Activated CD8-positive, alpha-beta memory T cell treated with anti-CD3 and anti-CD28 coated beads, Interleukin-2, amount 50 U/mL, for 24 hours (primary cell): ENCODE measurements at regions not wholly inside any gene's neighbourhood (a gene's known extent, or its start where the extent isn't known, plus 50 kb on each side); places are given as distances from the start of the nearest gene placed in this dataset.

Experiments
- DNase-seq: peaks from one replicate; pipeline ENCODE4 v3.0.0-alpha.2; 2020; ENCODE audit errors: extremely low read depth

DNA sequence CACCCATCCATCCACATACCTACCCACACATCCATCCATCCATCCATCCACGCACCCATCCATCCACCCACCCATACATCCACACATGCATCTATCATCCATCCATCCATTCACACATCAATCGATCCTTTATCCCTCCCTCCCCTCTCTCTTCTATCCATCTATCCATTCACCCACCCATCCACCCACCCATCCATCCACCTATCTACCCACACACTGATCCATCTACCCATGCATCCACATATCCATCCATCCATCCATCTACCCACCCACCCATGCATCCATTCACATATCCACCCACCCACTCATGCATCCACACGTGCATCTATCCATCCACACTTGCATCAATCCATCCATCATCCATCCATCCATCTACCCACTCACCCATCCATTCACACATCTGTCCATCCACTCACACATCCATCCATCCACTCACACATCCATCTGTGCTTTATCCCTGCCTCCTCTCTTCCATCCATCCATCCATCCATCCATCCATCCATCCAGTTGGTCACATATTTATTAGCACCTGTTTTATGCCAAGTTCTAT lies 366.1 kb downstream of the CTTN start:
- DNase-seq = no peak

DNA sequence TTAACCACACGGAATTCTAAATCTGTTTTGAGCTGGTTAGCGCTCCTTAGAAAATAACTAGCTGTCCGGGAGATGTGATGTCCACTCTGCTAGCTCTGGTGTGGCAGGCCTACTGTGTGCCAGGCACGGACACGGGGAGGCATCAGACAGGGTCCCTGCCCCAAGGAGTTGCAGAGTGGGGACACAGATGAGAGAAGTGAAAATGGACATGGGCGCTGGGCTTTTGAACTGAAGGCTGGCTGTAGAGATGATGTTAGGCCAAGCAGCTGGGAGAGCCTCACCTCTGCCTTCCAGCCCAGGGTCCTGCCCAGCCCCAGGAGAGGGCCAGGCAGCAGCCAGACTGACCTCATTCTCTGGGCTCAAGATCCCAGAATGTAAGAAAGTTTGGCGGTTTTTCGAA lies 368.6 kb downstream of the CTTN start:
- DNase-seq = no peak

DNA sequence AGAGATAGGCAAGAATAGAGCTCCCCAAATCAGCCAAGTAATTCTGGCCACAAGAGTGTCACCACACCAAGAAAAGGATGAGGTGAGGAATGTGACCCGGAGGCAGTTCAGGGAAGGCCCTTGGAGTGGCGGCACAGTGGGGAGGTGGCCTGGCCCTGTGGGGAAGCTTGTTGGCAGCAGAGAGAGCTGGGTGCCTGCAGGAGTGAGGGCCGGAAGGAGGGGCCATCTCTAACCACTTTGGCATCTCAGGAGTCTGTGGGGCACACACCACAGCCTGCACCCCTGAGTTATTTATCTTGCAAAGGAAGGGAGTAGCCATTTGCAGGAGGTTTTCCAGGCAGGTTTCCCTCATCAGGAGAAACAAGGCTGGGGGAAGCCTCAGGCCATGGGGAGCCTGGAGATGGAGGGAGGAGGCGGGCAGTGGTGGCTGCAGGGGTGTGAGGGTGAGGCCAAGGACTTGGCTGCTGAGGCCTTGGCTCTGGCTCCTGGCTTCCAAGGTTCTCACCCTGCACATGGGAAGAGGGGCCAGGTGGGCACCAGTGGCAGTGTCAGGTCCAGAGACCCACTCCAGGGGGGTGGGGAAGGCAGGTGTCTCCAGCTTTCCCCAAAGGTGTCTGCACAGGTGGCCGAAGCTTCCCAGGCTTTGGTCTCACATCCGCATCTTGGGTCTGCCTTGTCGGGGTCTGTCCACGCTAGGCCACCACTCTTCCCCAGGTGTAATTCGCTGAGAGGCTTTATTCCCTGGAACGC lies 370.2 kb downstream of the CTTN start:
- no peak for DNase-seq

DNA sequence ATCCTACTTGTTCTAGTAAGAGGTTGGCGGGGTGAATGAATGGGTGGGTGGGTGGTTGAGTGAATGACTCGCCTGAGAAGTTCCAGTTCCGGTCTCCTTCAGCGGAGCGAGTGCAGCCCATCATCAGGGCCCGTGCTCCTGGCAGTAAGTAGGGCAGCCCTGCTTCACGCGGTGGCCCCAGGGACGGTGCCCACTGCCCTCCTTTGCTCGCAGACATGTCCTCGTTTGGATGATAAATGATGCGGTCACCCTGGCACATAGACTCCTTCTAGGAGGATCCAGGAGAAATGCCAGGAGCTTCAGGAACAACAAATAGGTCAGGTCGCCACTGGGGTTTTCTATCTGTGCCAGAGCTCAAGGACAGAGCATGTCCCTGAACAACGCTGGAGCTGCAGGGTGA lies 370.8 kb downstream of the CTTN start:
- DNase-seq = no peak

DNA sequence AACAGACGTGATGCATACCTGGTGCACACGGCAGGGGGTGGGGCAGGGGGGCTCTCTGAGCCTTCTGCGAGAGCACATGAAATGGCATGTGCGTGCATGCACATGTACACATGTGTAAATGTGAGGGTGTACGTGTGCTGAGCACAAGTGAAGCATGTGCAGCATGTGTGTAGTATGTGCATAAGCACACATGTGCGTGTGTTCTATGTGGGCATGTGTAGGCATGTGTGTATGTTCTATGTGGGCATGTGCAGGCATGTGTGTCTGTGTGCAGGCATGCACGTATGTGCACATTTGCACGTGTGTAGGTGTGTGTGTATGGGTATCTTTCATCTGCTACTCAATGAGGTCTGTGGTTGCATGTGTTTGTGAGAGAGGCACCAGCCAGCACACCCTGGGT lies 371.2 kb downstream of the CTTN start:
- DNase-seq = no peak

DNA sequence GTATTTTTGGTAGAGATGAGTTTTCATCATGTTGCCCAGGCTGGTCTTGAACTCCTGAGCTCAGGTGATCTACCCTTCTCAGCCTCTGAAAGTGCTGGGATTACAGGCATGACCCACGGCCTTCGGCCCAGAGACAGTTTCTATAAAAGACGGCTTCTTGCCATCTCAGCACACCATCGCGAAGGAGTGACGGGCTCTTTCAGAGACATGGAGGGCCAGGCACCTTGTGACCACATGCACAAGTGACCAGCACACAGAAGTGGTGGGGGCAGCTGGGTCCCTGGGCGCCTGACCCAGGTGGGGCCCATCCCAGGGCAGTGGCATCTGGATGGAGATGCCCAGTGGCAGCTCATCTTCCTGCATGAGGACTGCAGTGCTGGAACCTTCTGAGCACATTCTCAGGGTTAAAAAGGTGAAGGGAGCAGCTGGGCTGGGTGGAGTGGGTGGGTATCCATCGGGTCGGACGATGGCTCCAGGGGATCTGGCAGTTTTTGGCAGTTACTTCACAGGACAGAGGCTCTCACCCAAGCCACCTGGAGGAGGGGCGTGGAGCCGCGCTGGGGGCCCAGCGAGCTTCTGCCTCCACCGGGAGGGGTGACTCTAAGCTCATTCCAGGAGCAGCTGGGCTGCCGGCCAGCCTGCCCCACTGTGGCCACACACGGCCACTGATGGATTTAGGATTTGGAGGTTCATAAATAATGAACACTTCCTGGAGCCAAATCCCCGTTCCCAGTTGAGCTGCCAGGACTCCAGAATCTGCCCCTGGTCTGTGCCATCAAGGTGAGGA lies 373.0 kb downstream of the CTTN start:
- DNase-seq = no peak

DNA sequence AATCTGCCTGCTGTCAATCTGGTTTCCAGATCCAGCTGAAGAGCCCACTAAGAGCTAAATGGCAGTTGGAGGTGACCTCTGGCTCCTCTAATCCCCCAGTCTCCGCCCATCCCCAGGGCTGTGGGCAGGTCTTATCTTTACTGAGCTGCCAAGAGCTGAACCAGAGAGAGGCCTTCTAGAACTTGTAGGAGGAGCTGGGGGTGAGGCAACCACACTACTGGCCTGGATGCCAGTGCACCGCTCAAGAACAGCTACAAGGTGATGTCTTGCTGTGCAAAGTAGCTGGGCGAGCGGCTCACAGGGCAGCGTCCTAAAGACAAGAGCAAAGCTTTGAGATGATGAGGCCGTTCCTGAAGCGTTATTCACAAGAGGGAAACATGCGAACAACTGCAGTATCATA lies 374.6 kb downstream of the CTTN start:
- no peak for DNase-seq

DNA sequence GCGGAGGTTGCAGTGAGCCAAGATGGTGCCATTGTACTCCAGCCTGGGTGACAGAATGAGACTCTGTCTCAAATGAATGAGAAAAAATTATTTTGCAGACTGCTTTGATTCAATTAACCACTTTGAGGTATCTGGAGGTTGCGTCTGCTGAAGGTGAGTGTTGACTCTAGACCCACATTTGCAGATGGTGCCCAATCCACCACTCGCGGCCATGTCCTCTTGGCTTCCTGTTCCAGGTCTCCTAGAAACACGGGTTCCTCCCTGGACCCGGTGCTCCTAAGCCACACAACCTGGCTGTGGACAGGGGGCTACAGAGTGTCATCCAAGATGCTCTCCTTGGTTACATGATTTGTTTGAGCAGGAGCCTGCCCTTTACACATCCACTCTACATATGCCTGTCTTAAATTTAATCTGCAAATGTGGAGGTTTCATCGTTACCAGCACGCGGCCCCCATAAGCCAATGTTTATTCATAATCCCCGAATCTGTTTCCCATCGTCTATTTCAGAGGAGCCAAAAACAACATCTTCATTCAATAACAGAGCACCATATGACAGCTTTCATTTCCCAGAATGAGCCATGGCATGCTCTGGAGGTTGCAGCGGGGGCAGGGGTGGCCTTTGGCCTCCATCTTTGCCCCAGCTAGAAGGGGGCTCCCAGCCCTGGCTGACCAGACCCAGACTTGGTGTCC lies 377.2 kb downstream of the CTTN start:
- no peak for DNase-seq

DNA sequence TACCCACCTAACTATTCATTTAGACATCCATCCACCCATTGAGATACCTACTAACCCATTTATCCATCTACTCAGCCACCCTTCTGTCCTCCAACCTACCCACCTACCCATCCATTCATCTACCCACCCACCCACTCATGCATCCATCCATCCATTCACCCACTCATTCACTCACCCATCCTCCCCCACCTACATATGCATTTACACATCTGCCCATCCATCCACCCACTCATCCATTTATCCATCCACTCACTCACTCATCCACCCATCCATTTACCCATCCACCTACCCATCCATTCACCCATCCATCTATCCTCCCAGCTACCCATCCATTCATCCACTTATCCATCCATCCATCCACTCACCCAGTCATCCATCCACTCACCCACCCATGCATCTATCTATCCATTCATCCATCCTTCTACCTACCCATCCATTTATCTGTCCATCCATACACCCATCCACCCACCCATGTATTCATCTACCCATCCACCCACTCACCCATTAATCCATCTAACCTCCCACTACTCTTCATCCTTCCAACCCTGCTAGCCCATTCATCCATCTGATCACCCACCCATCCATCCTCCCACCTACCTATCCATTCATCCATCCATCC lies 378.7 kb downstream of the CTTN start:
- DNase-seq = no peak

DNA sequence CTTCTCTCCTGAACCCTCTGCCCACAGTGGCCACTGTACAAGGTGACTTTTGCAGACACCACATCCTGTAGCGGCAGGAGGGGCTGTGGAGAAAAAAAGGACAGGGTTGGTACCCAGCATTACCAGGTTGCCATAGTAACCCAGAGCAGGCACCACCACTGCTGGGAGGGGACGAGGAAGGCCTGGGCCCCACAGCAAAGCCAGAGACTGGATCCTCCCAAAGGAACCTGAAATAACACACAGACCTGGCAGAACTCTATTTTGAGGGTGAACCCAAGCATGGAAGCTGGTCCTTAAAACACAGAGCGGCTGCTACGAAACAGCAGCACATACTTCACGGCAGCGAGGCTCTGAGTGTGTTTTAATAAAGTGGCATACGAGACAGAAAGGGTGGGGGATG lies 380.6 kb downstream of the CTTN start:
- DNase-seq = no peak

DNA sequence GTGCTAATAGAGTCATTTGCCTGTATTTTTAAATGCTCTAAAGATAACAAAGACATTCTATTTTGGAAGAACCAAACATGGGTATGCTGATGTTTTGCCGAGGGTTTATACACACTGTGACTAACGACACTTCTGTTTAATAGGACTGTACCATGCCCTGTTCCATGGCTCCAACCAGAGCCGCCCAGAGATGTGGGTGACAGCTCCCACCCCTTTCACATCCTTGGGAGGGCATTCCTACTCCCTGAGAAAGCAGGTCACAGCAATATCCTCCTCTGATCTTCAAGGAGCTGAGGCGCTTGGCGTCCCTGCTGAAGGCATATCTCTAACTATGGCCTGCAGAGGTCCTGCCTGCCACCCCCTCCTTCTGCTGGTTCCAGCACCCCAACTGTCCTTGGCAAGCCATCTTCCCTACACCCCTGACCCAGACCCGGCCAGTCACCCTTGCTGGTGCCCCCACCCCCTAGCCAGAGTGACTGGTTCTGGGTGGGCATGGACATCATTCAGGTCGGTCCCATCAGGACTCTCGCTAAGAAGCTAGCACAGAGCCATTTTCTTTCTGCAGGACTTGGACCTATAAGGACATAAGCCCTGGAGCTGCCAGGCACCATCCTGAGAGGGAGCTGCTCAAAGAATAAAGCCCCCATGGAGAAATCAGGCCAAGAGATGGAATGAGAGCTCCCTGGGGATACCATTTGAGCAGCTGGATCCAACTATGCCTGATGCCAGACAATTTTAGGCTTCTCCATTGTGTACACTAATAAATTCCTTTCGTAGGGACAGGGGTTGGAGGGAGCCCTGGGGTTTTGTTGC lies 381.3 kb downstream of the CTTN start:
- DNase-seq = no peak

DNA sequence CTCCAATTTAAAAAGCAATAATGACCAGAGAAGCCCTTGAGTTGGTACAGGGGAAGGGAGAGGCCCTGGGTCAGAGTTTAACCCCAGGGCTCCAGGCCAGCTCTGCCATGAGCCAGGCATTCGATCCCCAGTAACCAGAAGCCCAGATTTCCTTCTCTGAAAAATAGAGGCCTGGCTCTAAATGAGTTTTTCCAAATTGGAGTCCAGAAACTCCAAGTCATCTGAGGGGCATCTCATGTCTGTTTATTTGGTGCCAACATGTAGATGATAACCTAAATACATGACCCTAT lies 381.9 kb downstream of the CTTN start:
- DNase-seq = no peak

DNA sequence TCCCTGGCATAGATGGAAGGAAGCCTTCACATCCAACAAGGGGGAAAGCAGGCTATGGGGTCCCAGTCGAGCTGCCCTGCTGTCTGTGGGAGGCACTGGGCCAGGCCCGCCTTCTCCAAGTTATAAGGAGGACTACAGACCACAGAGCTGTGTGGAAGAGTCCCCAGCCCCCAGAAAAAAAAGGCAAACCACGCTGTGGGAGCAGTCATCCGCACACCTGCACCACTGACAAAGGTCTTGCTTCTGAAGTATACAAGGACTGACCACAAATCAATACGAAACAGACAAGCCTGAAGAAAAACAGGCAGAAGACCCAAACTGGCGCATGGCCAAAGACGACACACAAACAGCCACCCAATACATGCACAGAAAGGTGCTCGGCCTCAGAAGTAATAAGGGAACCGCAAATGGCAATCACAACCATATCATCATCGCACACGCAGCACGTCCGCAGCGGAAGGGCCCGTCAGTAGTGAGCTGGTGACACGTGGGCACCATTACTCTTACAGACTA lies 384.1 kb downstream of the CTTN start:
- no peak for DNase-seq

DNA sequence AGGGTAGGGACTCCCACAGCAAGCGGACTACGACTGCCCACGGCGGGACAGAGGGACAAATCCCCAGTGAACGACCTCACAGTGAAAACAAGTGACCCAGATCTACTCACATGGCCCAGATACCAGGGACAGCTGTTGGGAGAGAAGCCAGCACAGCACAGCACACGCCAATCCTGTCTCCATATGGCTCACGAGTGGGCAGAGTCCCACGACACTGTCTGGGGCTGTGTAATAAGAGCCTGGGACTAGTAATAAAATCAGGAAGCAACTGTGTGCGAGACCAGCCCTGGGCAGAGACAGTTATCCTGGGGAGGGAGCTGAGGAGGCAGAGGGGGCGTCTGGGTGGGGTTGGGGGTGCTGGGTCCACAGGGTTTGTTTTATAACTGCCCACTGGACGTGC lies 385.0 kb downstream of the CTTN start:
- no peak for DNase-seq

DNA sequence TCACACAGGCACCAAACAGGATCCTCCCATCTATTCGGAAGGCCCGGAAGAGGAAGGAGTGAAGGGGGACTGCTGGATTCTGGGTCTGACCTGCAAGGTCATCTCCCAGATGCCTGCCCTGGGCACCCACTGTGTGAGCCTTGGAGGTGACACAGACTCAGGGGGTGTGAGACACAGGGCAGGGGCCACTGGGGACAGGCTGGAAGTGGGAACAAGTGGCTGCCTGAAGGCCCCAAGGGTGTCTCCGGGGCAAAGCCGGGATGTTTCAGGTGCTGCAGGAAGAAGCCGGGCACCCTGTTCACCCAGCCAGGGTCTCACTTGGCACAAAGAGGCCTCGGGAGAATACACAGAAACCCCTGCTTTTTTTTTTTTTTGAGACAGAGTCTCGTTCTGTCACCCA lies 385.5 kb downstream of the CTTN start:
- no peak for DNase-seq

DNA sequence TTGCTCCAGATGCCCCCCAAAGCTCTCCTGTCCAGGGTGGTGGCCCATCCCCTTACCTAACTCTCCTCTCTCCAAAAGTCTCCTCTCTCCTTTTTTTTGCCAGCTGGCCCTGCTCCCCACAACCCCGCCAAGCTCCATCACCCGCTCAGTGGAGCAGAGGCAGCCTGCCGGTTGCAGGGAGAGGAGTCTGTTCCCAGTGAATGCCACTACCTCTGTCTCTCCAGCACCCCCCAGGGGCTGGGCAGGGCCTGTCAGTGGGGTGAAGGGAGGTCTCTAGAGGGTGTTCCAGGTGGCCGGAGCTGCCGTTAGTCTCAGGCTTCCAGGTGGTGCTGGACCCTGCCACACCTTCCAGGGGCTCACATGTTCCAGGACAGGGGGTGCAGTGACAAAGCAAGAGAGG lies 387.0 kb downstream of the CTTN start:
- no peak for DNase-seq

DNA sequence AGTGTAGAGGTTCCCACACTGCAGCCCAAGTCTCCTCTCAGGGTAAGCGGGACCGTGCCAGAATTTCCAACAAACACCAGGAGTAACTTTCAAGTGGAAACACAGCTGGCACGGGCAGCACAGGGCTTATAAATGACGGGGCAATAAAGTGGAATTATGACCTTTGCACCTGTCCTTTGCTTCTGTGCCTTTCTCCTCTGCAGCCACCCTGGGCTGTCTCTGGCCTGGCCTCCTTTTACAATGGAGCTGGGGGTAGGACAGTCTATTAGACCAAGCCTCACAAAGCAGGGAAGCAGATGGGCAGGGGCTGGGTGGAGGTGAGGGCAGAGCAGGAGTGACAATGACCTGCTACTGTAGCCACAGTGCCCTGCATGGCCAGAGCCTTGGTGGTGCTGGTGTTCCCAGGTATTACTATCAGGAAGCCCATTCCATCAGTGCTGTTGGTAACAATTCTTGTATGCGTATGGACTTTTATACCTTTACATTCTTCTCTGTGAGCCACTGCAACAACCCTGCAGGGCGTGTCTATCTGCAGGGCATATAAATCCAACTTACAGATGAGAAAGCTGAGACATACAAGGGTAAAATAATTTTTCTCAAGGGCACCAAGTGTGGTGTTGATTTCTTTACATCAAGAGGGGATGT lies 387.8 kb downstream of the CTTN start:
- DNase-seq = no peak

DNA sequence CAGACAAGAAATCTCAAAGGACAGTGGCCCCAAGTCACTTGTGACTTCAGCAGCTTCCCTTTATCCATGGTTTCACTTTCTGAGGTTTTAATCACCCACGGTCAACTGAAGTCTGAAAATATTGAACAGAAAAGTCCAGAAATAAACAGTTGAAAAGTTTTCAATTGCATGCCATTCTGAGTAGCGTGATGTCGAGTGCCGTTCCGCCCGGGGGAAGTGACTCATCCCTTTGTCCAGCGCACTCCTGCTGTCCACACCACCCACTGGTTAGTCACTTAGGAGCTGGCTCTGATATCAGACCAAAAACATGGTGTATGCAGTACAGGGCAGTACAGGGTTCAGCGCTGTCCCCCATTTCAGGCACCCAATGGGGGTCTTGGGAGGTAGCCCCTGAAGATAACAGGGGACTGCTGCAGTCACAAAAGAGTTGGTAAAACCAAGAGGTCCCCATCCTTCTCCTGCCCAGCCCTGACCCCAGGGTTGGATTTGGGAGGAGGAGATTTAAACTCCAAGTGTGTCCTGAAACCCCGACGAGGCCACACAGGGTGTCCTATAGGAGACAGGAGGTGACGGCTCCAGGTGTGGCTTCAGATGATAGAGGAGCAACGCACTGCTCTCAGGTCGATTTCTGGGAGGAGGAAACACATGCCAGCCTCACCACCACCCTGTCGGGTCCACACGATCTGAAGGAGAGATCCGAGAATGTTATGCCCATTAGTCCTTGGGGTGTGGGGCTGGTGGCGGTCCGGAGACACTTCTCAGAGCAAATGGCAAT lies 390.1 kb downstream of the CTTN start:
- DNase-seq = no peak

DNA sequence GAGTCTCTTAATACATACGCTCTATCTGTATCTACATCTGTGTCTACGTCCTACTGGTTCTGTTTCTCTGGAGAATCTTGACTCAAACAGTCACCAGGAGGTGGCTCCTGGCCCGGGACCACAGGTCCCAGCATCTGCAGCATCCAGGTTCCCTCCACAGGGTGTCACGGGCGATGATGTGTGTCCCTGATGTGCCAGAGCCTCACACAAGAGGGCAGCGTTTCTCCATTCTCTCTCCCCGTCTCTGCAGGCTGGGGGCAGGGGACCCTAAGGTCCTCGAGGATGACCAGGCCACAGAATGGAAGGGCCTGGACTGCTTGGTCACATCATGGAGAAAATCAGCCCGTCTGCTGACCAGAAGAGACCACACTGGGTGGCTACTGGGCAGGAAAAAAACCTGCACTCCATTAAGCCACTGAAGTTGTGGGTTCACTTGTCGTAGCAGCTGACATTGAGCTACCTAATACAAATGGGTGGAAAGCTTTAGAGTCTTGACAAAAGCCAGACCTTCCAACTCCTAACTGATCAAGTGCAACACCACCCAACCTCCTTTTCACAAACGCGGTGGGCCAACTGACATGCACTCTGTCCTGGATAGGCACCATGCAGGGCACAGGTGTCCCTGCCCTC lies 392.5 kb downstream of the CTTN start:
- no peak for DNase-seq
